Thoracic aorta (tissue), 2 donors: ENCODE measurements at regions not wholly inside any gene's neighbourhood (a gene's known extent, or its start where the extent isn't known, plus 50 kb on each side); places are given as distances from the start of the nearest gene placed in this dataset.

Experiments
- ATAC-seq: fragments of 150-250 bp; one replicate; pipeline ENCODE4 v1.8.0; 2017; ENCODE audit warnings: low read depth; ENCODE audit not compliant: insufficient number of reproducible peaks, low FRiP score
- DNase-seq: peaks from one replicate; pipeline ENCODE4 v3.0.0-alpha.2; 2020; ENCODE audit warnings: low spot score
- H3K27ac ChIP-seq, 2 donors: fragments of 200-600 bp; sonication (generic); 1 replicate in 1 of 2; 2 replicates in 1 of 2; pipeline ENCODE4 v1.5.1; 2016; ENCODE audit warnings: mild to moderate bottlenecking in 2 of 2, moderate library complexity in 2 of 2
- H3K27me3 ChIP-seq: fragments of 200-600 bp; sonication (generic); replicated peaks from 2 replicates; pipeline ENCODE4 v1.6.0; 2016; ENCODE audit warnings: mild to moderate bottlenecking; ENCODE audit not compliant: insufficient read depth
- H3K36me3 ChIP-seq: fragments of 200-600 bp; sonication (generic); one replicate; pipeline ENCODE4 v1.5.1; 2016
- H3K4me1 ChIP-seq, 2 donors: fragments of 200-600 bp; sonication (generic); 1 replicate in 1 of 2; 2 replicates in 1 of 2; pipeline versions ENCODE4 v1.5.1 to v1.6.0; 2016; ENCODE audit warnings: low read depth in 2 of 2, mild to moderate bottlenecking in 1 of 2; ENCODE audit not compliant: control insufficient read depth in 1 of 2
- H3K4me3 ChIP-seq: fragments of 200-600 bp; sonication (generic); 2 replicates; pipeline ENCODE4 v1.5.1; 2016; ENCODE audit warnings: mild to moderate bottlenecking
- H3K9me3 ChIP-seq: fragments of 200-600 bp; sonication (generic); 2 replicates; pipeline ENCODE4 v1.5.1; 2016
- CTCF ChIP-seq: fragments of 200-600 bp; sonication (generic); IDR thresholded peaks from one replicate; pipeline ENCODE4 v1.5.1; 2019; ENCODE audit warnings: antibody characterized with exemption

- DNase-seq (no peak), ATAC-seq (no peak)
- H3K36me3 ChIP-seq: no peaks in the 10 kb centered on the region
- H3K9me3 ChIP-seq: no peaks in the 10 kb centered on the region
- H3K27me3 ChIP-seq: no peaks in the 10 kb centered on the region
- no peak overlapping the region for H3K4me3 ChIP-seq
- no peak overlapping the region for H3K27ac ChIP-seq
- no peak for TF ChIP-seq CTCF
- H3K4me1 ChIP-seq: no peaks in the 10 kb centered on the region
Measured at GRCh38 chr2:23149777-23150176, 235.2 kb upstream of the KLHL29 start.

- Histone ChIP-seq H3K4me3 (no peak overlapping the region), H3K27me3 (no peaks in the 10 kb centered on the region), H3K27ac (no peak overlapping the region), H3K4me1 (no peaks in the 10 kb centered on the region), H3K36me3 (no peaks in the 10 kb centered on the region), H3K9me3 (no peaks in the 10 kb centered on the region)
- no peak for ATAC-seq
- no peak for TF ChIP-seq CTCF
- no peak for DNase-seq
Measured at GRCh38 chr2:23153484-23153883, 231.5 kb upstream of the KLHL29 start.

- H3K27me3 ChIP-seq: no peaks in the 10 kb centered on the region
- ATAC-seq (no peak), DNase-seq (no peak)
- TF ChIP-seq CTCF: no peak
- H3K4me3 ChIP-seq: no peak overlapping the region
- H3K36me3 ChIP-seq: no peaks in the 10 kb centered on the region
- no peaks in the 10 kb centered on the region for H3K4me1 ChIP-seq
- no peak overlapping the region for H3K27ac ChIP-seq
- no peaks in the 10 kb centered on the region for H3K9me3 ChIP-seq
Measured at GRCh38 chr2:23155022-23155421, 230.0 kb upstream of the KLHL29 start.

- Histone ChIP-seq H3K4me1 (no peaks in the 10 kb centered on the region), H3K27me3 (no peaks in the 10 kb centered on the region), H3K9me3 (no peaks in the 10 kb centered on the region), H3K4me3 (no peak overlapping the region), H3K36me3 (no peaks in the 10 kb centered on the region), H3K27ac (no peak overlapping the region)
- DNase-seq: no peak
- no peak for ATAC-seq
- TF ChIP-seq CTCF: no peak
Measured at GRCh38 chr2:23157812-23158211, 227.2 kb upstream of the KLHL29 start.

- DNase-seq: no peak
- Histone ChIP-seq H3K27ac (no peak overlapping the region), H3K4me1 (no peaks in the 10 kb centered on the region), H3K27me3 (no peaks in the 10 kb centered on the region), H3K36me3 (no peaks in the 10 kb centered on the region), H3K4me3 (no peak overlapping the region), H3K9me3 (no peaks in the 10 kb centered on the region)
- TF ChIP-seq CTCF: no peak
- no peak for ATAC-seq
Measured at GRCh38 chr2:23158306-23158705, 226.7 kb upstream of the KLHL29 start.
